GM19467 (cell line): ENCODE measurements at regions not wholly inside any gene's neighbourhood (a gene's known extent, or its start where the extent isn't known, plus 50 kb on each side); places are given as distances from the start of the nearest gene placed in this dataset.
"Not testable (repeated sequence)": the region's sequence is repeated elsewhere in the genome, so short reads cannot be mapped to it uniquely, and the experiment has no call there.

Source experiments
- ATAC-seq: cut with Tn5 transposase; IDR thresholded peaks from one replicate; pipeline ENCODE4 v1.9.1; 2021; ENCODE audit warnings: mild to moderate bottlenecking, moderate library complexity; ENCODE audit not compliant: unreplicated experiment

GRCh38 chr12:125540580-125541204, 475.5 kb downstream of the AACS start:
- ATAC-seq: no peak

- ATAC-seq: no peak
These were observed 479.7 kb downstream of the AACS start for GRCh38 chr12:125544960-125545359.

GRCh38 chr12:125549171-125549570, 483.9 kb downstream of the AACS start:
- no peak for ATAC-seq

- ATAC-seq: no peak
These were observed 484.6 kb downstream of the AACS start for GRCh38 chr12:125549836-125550235.

- no peak for ATAC-seq
These were observed 487.1 kb downstream of the AACS start for GRCh38 chr12:125552295-125552694.

- ATAC-seq: not testable (repeated sequence)
These were observed 495.8 kb downstream of the AACS start for GRCh38 chr12:125561008-125561407.

GRCh38 chr12:125564753-125565152, 499.5 kb downstream of the AACS start:
- ATAC-seq: no peak

- ATAC-seq: no peak
These were observed 502.3 kb downstream of the AACS start for GRCh38 chr12:125567581-125567980.

GRCh38 chr12:125568306-125568705, 503.1 kb downstream of the AACS start:
- ATAC-seq: no peak

- no peak for ATAC-seq
These were observed 508.0 kb downstream of the AACS start for GRCh38 chr12:125573271-125573670.

GRCh38 chr12:125577334-125577733, 512.1 kb downstream of the AACS start:
- no peak for ATAC-seq

GRCh38 chr12:125579916-125580315, 514.7 kb downstream of the AACS start:
- no peak for ATAC-seq

GRCh38 chr12:125583071-125583470, 517.8 kb downstream of the AACS start:
- no peak for ATAC-seq

GRCh38 chr12:125586441-125586840, 521.2 kb downstream of the AACS start:
- ATAC-seq: no peak

GRCh38 chr12:125593269-125593668, 528.0 kb downstream of the AACS start:
- no peak for ATAC-seq

GRCh38 chr12:125604976-125605375, 539.7 kb downstream of the AACS start:
- ATAC-seq: no peak

GRCh38 chr12:125606312-125606711, 541.1 kb downstream of the AACS start:
- no peak for ATAC-seq

- no peak for ATAC-seq
These were observed 545.1 kb downstream of the AACS start for GRCh38 chr12:125610292-125610691.

GRCh38 chr12:125610971-125611370, 545.7 kb downstream of the AACS start:
- ATAC-seq: no peak

- no peak for ATAC-seq
These were observed 548.8 kb downstream of the AACS start for GRCh38 chr12:125614058-125614457.

- no peak for ATAC-seq
These were observed 554.5 kb downstream of the AACS start for GRCh38 chr12:125619723-125620122.

GRCh38 chr12:125633686-125634085, 568.5 kb downstream of the AACS start:
- no peak for ATAC-seq

- ATAC-seq: no peak
These were observed 569.6 kb downstream of the AACS start for GRCh38 chr12:125634813-125635212.
